HG03103 (cell line): ENCODE measurements at regions not wholly inside any gene's neighbourhood (a gene's known extent, or its start where the extent isn't known, plus 50 kb on each side); places are given as distances from the start of the nearest gene placed in this dataset.
"Not testable (repeated sequence)": the region's sequence is repeated elsewhere in the genome, so short reads cannot be mapped to it uniquely, and the experiment has no call there.

Source experiments
- ATAC-seq: cut with Tn5 transposase; IDR thresholded peaks from one replicate; pipeline ENCODE4 v1.9.1; 2021; ENCODE audit warnings: low read depth; ENCODE audit not compliant: unreplicated experiment

DNA sequence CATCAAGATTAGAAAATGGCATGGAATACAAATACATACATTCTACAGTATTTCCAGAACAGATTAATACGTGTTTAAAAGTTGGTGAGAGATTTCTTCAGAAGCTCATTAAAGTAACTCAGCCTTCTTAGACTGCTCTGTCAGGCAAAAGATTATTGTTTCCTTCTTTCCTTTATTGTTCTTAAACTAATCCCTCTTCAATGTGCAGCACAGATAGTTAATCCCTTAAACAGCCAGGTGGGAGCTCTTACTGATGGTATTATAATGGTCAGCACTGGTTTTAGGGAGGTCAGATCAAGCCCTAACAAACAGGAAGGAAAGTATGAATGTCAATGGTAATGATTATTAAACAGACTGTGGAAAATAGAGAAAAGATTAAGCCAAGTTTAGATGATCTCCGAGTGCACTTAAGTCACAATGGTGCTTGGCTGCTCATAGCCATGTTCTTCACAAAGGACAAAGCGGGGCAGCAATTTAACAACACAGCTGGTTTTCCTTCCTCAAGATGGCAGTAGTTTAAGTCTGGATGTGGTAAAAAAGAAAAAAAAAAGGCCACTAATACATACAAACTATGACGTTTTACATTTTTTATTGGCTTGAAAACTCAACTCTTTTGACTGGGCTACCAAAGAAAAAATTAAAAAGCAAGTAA lies 992.6 kb downstream of the PCDH9 start:
- no peak for ATAC-seq

DNA sequence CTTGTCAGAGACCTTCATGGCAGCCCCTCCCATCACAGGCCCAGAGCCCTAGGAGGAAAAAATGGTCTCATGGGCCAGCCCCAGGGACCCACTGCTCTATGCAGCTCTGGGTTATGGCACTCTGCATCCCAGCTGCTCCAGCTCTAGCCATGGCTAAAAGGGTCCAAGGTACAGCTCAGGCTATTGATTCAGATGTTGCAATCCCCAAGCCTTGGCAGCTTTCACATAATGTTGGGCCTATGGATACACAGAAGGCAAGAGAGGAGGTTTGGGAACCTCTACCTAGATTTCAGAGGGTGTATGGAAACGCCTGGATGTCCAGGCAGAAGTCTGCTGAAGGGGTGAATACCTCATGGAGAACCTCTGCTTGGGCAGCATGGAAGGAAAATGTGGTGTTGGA lies 996.0 kb downstream of the PCDH9 start:
- no peak for ATAC-seq

DNA sequence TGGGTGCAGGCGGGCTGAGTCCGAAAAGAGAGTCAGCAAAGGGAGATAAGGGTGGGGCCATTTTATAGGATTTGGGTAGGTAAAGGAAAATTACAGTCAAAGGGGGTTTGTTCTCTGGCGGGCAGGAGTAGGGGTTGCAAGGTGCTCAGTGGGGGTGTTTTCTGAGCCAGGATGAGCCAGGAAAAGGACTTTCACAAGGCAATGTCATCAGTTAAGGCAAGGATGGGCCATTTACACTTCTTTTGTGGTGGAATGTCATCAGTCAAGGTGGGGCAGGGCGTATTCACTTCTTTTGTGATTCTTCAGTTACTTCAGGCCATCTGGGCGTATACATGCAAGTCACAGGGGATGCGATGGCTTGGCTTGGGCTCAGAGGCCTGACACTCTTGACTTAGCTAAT lies 998.2 kb downstream of the PCDH9 start:
- not testable (repeated sequence) for ATAC-seq

DNA sequence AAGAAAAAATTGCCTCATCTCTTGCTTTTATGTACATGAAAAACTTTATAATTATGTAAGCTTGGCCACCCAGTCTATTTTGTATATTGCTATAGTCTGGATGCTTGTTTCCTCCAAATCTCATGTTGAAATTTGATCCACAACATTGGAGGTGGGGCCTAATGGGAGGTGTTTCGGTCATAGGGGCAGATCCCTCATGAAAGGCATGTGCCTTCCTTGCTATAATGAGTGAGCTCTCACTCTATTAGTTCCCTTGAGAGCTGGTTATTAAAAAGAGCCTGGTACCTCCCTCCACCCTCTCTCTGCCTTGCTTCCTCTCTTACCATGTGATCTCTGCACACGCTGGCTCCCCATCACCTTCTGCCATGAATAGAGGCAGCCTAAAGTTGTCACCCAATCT lies 1005.1 kb downstream of the PCDH9 start:
- ATAC-seq: no peak

DNA sequence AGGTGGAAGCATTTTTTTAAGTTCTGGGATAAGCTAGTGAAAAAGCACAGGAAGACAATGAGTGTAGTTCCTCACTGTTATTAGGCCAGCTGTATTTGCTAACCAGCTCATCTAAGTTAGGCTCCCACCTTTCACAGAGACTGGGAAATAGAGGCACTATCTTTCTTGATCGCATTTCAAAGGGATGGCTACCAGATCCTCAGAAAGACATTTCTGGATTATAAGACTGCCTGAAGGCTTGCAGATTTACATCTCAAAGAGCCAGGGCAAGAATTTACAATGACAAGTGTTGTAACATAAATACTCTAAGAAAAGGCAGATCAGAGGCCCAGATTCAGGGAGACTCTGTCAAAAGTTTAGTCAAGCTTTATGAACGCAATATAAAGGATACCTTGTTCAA lies 1005.5 kb downstream of the PCDH9 start:
- no peak for ATAC-seq

DNA sequence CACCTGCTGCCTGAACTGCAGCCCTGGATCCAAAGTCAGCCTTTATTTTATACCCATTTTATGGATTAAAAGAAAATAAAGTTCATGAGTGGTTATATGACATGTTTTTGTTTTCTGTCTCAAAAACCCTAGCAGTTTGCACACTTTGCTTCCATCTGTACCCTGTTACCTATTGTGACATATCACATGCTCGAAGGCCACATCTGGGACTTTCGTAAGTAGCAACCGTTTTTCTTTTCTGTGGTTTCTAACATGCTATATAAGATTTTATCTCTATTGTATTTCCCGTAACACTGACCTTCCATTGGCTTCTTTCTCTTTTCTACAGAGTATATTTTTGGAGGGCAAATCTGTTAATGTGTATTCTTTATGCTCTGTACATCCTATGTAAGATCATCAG lies 1007.2 kb downstream of the PCDH9 start:
- no peak for ATAC-seq

DNA sequence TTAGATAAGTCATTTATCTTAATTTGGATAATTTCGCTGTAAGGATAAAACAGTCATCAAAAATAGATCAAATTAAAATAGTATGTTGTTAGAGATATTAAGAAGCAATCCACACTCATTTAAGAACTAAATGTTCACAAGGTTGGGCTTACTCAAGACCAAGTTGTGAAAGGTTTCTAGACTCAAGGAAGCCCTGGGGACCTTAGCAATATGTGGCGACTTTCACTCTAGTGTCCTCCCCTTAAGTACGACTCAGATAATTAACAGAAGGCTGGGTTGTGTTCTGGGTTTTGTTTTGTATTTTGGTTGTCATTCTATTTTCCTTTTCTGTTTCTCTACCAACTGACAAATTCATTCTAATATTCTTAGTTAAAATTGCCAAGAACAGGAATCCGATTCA lies 1008.0 kb downstream of the PCDH9 start:
- no peak for ATAC-seq

DNA sequence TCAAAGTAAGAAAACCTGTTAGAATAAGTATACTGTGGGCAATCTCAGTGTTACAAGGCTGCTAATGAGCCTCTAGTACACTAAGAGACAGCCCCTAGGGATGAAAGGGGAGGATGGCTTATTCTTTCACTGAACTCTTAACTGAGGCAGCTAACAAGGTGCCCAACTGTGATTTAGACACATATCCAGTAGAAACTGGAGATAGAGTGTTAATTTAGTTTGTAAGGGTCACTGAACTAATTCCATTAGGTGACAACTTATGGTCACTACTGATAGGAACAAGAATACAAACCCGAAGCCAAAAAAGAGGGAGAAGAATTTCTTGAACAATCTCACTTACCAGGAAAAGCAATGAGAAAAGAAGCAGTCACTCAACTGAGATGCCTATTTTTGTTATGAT lies 1010.6 kb downstream of the PCDH9 start:
- ATAC-seq: no peak

DNA sequence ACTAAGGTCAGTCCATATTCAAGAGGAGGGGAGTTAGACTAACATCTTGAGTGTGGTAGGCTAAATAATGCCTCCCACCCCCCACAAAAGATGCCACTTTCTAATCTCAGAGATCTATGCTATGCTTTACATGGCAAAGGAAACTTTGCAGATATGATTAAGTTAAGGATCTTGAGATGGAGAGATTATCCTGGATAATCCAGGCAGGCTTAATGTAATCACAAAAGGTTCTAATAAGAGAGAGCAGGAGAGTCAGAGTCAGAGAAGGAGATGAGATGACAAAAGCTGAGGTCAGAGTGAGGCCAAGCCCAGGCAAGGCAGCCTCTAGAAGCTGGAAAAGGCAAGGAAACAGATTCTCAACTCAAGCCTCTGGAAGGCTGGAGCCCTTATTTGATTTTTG lies 1011.6 kb downstream of the PCDH9 start:
- no peak for ATAC-seq

DNA sequence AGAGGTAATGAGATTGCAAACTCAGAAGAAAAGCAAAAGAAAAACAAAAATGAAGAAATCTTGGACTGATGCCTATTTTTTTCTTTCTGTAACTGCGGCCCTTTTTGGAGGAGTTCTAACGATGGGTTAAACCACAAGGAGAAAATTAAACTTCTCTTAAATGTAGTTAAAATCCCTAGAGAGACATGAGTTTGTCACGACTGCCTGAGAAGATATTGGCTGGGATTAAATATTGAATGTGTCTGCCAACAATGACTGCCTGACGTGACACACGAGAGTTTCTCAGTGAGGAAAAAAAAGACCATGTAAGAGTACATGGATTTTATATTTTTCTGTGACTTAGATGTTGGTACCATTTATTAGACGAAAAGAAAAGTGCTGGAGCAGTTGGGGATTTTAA lies 1013.4 kb downstream of the PCDH9 start:
- no peak for ATAC-seq

DNA sequence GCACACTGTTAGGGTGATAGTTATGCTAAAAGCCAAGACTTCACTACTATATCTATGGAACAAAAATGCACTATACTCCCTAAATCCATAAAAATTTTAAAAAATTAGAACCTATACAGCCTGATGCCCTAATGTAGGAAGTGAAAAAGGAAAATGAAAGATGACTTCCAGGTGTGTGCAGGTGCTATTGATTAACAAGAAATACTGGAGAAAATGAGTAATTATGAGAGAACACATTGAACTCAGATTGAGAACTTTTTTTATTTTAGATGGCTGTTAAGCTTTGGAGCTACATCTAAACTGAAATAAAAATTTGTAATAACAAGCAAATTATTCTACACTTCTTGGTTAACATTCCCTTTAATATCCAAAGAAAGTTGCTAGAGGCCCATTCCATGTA lies 1015.7 kb downstream of the PCDH9 start:
- ATAC-seq: no peak

DNA sequence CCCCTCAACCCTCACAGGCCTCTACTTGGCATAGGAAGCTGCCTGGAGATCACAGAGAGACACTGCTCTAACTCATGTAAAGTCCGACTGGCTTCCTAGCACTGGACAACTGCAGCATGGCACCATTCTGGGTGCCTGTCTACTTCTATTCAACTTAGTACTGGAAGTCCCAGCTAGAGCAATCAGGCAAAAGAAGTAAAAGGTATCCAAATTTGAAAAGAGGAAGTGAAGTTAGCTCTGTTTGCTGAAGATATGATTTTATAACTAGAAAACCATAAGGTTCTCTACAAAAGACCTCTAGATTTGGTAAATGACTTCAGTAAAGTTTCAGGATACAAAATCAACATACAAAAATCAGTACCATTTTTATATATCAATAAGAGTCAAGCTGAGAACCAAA lies 1017.6 kb downstream of the PCDH9 start:
- ATAC-seq: no peak

DNA sequence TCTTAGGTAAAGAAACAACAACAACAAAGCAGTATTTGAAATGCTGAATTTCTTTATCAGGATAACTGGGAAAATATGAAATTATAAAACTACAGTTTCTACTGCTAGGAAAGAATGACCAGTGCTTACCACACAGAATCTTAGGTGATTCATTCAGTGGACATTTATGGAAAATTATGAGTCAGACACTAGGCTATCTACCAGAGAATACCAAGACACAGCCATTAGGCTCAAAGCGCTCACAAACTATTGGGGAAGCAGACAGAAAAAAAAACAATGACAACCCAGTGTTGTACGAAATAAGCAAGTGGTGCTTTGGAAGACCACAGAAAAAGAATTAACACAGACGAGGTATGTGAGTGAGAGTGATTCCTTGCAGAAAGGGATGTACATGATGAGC lies 1019.5 kb downstream of the PCDH9 start:
- no peak for ATAC-seq

DNA sequence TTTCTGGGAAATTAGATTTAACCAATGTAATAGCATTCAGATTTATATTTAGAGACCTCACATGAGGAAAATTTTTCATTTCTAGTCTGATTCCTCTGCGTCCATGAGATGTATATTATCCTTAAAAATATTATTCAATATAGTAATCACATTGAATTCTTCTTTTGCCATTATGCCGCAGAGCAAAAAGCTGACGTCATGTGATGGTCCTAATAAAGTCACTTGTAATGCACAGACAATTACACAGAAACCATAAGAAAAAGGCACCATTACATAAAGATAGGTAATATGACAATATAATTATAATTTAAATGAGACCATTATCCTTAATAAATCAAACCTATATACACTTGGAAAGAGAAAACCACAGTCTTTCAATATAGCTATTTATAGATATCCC lies 1021.5 kb downstream of the PCDH9 start:
- ATAC-seq: no peak

DNA sequence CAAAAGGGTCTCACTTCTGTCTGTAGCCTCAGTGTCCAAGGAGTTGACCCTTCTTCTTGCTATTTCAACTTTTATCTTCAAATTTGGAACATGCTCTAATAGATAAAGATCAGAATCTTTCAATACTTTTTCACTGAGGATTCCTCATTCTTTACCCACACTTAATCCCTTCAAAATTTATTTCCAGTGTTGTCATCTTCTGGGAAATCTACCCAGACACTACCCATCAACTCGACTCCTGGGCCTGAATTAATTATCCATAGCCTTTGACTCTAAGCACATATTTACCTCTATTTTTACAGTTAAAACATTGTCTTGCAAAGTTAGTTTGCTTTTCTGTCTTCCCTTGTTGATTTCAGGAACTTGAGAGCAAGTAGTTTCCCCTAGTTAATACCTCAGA lies 1022.5 kb downstream of the PCDH9 start:
- ATAC-seq: no peak

DNA sequence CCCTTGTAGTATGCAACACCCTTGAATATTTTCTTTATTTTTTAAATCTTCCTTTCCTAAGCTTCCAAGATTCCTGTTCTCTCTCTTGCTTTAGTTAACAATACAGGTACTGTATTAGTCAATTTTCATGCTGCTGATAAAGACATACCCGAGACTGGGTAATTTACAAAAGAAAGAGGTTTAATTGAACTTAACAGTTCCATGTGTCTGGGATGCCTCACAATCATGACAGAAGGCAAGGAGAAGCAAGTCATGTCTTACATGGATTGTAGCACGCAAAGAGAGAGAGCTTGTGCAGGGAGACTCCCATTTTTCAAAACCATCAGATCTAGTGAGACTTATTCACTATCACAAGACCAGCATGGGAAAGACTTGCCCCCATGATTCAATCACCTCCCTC lies 1024.3 kb downstream of the PCDH9 start:
- no peak for ATAC-seq

DNA sequence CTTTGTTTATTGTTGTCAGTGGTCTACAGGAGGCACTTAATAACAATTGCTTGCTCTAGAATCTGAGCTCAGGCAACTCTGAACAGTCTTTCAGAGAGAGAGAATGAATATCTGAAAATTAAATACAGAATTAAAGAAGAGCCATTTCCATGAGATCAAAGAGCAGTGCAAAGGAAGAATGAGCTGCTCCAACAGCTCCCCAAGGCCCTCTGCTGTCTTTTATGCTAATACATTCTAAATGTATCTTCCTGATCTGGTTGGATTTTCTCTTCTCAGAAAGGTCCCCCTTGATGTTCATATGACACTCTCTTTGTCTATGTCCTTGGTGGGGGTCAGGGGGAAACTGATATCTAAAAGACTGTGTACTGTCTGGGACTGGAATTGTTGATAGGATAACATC lies 1029.6 kb downstream of the PCDH9 start:
- no peak for ATAC-seq

DNA sequence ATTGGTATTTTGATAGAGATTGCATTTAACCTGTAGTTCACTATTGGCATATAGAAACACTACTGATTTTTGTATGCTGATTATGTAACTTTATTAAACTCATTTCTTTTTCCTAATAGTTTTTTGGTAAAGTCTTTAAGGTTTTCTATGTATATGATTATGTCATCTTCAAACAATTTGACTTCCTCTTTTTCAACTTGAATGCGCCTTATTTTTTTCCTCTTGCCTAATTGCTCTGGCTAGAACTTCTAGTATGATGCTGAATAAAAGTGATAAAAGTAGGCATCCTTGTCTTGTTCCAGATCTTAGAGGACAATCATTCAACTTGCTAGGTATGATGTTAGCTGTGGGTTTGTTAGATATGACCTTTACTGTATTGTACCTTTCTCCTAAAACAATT lies 1034.9 kb downstream of the PCDH9 start:
- no peak for ATAC-seq

DNA sequence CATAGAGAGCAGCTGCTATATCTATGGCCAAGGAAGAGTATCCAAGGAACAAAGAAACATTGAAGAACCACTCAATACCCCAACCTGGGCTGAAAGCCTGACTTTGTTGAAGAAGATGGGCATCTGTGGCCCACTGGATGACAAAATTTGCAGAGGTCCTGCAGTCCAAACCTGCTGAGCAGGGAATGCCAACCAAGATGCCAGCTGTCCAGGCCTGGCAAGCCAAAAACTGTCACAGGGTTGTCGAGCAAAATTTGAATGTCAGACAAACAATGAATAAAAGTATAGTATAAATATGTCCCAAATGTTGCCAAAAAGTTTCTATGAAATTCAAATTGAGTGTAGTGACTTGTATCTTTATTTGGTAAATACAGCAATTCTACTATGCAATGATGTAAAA lies 1040.2 kb downstream of the PCDH9 start:
- ATAC-seq: no peak

DNA sequence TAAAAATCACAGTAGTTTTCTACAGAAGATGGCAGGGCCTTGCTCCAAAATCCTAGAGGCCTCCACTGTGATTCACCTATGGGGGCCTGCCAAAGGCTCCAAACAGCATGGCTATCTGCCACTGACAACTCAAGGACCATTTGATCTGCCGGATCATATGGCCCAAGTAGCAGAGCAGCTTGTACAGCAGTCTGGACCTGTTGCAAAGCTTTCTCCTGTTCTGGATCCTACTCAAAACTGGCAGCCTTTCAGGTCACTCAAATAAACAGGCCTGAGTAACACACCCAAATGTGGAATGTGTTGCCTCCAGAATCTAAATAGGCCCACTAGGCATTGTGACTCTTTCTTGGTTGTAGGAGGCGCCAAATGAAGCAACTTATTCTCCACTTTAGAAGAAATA lies 1049.3 kb downstream of the PCDH9 start:
- no peak for ATAC-seq

DNA sequence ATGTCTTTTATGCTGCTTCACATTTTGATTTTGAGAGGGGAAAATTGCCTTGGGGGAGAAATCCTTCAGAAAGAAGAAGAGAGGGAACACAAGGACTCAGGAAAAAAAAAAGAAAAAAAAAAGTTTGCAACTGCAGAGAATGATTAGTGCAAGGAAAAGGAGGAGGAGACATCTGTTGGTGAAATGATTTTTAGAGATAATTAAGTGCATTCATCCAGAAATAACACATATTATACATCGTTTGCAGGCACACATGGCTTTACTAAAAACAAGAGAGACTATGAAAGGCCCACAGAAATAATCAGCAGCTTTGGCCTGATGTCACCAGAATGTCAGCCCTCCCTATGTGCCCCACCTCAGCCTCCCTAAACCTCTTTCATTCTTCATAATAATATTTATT lies 1058.2 kb downstream of the PCDH9 start:
- ATAC-seq: no peak

DNA sequence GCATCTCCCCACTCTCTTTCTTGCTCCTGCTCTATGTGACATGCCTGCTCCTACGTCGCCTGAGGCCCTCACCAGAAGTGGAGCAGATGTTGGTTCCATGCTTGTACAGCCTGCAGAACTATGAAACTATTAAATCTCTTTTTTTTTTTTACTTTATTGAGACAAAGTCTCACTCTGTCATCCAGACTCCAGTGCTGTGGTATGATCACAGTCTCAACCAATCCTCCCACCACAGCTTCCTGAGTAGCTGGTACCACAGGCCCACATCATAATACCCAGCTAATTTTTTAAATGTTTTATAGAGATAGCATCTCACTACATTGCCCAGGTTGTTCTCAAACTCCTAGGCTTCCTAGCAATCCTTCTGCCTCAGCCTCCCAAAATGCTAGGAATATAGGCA lies 1067.7 kb downstream of the PCDH9 start:
- no peak for ATAC-seq

DNA sequence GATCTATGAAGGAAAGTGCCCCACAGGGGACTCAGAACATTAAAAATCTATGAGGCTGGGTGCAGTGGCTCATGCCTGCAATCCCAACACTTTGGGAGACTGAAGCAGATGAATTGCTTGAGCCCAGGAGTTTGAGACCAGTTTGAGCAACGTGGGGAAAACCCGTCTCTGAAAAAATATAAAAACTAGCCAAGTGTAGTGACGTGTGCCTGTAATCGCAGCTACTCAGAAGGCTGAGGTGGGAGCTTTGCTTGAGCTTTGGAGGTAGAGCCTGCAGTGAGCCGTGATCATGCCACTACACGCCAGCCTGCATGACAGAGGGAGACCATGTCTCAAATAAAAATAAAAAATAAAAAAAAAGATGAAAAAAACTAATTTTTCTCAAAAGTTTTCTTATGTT lies 1070.6 kb downstream of the PCDH9 start:
- ATAC-seq: no peak
